ENCODE measurements at regions not wholly inside any gene's neighbourhood (a gene's known extent, or its start where the extent isn't known, plus 50 kb on each side); places are given as distances from the start of the nearest gene placed in this dataset.

GRCh38 chr12:124679047-124679446 lies 111.6 kb upstream of the NCOR2 start:
- no peak for DNase-seq (ENCODE audit: low read depth)

GRCh38 chr12:124678421-124678893 lies 111.0 kb upstream of the NCOR2 start:
- DNase-seq (ENCODE audit: low read depth) = no peak
- no peak for TF ChIP-seq POLR2A (IDR thresholded peaks at IDR 0.05; ENCODE audit: extremely low read depth, insufficient read length)
- TF ChIP-seq, protein P1, sequence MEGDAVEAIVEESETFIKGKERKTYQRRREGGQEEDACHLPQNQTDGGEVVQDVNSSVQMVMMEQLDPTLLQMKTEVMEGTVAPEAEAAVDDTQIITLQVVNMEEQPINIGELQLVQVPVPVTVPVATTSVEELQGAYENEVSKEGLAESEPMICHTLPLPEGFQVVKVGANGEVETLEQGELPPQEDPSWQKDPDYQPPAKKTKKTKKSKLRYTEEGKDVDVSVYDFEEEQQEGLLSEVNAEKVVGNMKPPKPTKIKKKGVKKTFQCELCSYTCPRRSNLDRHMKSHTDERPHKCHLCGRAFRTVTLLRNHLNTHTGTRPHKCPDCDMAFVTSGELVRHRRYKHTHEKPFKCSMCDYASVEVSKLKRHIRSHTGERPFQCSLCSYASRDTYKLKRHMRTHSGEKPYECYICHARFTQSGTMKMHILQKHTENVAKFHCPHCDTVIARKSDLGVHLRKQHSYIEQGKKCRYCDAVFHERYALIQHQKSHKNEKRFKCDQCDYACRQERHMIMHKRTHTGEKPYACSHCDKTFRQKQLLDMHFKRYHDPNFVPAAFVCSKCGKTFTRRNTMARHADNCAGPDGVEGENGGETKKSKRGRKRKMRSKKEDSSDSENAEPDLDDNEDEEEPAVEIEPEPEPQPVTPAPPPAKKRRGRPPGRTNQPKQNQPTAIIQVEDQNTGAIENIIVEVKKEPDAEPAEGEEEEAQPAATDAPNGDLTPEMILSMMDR (IDR thresholded peaks at IDR 0.05; ENCODE audit: low read depth, low read length) = no peak
- no peak for TF ChIP-seq MYC (IDR thresholded peaks at IDR 0.05; ENCODE audit: low read depth, low read length)
- no peak for TF ChIP-seq MAX (IDR thresholded peaks at IDR 0.05; ENCODE audit: low read depth, low read length)
- no peak overlapping the region for H3K4me3 ChIP-seq (ENCODE audit: low read depth, low read length)

More at GRCh38 chr12:124679047-124679446, 111.6 kb upstream of the NCOR2 start:
- no peak for TF ChIP-seq POLR2A (IDR thresholded peaks at IDR 0.05; ENCODE audit: extremely low read depth, insufficient read length)
- TF ChIP-seq, protein P1 (IDR thresholded peaks at IDR 0.05; ENCODE audit: low read depth, low read length) = no peak
- no peak for TF ChIP-seq MAX (IDR thresholded peaks at IDR 0.05; ENCODE audit: low read depth, low read length)
- TF ChIP-seq MYC (IDR thresholded peaks at IDR 0.05; ENCODE audit: low read depth, low read length) = no peak
- no peak overlapping the region for H3K4me3 ChIP-seq (ENCODE audit: low read depth, low read length)

- TF ChIP-seq MYC (IDR thresholded peaks at IDR 0.05; ENCODE audit: low read depth, low read length) (no peak), POLR2A (IDR thresholded peaks at IDR 0.05; ENCODE audit: extremely low read depth, insufficient read length) (no peak), MAX (IDR thresholded peaks at IDR 0.05; ENCODE audit: low read depth, low read length) (no peak)
- TF ChIP-seq, protein P1 (IDR thresholded peaks at IDR 0.05; ENCODE audit: low read depth, low read length) = no peak
- no peak for DNase-seq (ENCODE audit: low read depth)
- H3K4me3 ChIP-seq (ENCODE audit: low read depth, low read length) = no peak overlapping the region
Observed at GRCh38 chr12:124677552-124678356, 110.3 kb upstream of the NCOR2 start.

GRCh38 chr12:124676714-124677462 lies 109.5 kb upstream of the NCOR2 start:
- no peak overlapping the region for H3K4me3 ChIP-seq (ENCODE audit: low read depth, low read length)

DNA sequence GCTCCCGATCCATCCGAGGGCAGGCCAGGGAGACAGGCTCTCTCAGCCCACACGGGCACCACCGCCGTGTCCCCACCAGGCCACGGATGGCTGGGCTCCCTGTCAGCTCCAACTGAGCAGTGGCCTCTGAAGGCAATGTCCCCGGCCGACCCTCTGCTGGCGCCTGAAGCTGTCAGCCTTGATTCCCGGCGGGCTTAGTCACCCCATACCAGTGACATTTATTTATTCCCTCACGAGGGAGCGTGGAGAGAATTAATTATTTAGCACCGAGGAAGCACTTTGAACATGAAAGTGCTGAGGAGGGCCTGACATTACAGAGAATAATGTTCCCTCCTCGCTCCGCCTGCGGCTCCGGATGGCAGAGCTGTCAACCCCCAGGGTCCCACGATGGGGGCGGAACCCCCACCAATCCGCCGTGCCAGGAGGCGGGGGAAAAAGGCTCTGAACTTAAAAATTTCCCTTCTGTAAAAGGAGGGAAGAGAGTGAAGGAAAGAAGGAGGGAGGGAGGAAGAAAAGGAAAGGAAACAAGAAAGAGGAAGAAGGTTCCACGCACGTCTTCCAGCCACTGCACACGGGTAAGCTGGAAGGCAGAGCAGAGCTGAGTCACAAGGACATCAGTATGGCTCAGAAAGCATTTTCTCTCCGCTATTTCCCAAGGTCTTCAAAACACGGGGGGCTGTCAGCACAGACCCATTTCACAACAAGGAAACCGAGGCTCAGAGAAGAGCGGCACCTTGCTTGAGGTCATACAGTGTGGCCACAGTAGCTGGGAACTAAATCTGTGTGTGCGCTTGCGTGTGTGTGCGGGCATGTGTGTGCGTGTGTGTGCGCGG lies 108.7 kb upstream of the NCOR2 start:
- no peak overlapping the region for H3K4me3 ChIP-seq (ENCODE audit: low read depth, low read length)
- DNase-seq (ENCODE audit: low read depth) = peak; percentile 63

More at GRCh38 chr12:124676714-124677462, 109.5 kb upstream of the NCOR2 start:
- no peak for DNase-seq (ENCODE audit: low read depth)
- TF ChIP-seq, protein P1 (IDR thresholded peaks at IDR 0.05; ENCODE audit: low read depth, low read length) = no peak
- no peak for TF ChIP-seq POLR2A (IDR thresholded peaks at IDR 0.05; ENCODE audit: extremely low read depth, insufficient read length)

More for the DNA sequence above, 108.7 kb upstream of the NCOR2 start:
- TF ChIP-seq, protein P1 (IDR thresholded peaks at IDR 0.05; ENCODE audit: low read depth, low read length) = no peak
- TF ChIP-seq MYC (IDR thresholded peaks at IDR 0.05; ENCODE audit: low read depth, low read length) (no peak), POLR2A (IDR thresholded peaks at IDR 0.05; ENCODE audit: extremely low read depth, insufficient read length) (no peak), MAX (IDR thresholded peaks at IDR 0.05; ENCODE audit: low read depth, low read length) (no peak)

All from NB4 (cell line).